SK-N-MC (cell line): ENCODE measurements at regions not wholly inside any gene's neighbourhood (a gene's known extent, or its start where the extent isn't known, plus 50 kb on each side); places are given as distances from the start of the nearest gene placed in this dataset.

Experiments used
- EZH2 ChIP-seq: fragments of 200-600 bp; sonication (generic); IDR thresholded peaks from one replicate; pipeline ENCODE4 v1.6.1; 2017; ENCODE audit warnings: antibody characterized with exemption
- FOXP2 ChIP-seq: optimal IDR thresholded peaks from 2 replicates; pipeline ENCODE3; 2011; ENCODE audit warnings: mild to moderate bottlenecking, moderate library complexity; ENCODE audit not compliant: insufficient read depth; ENCODE audit errors: extremely low read length, control extremely low read depth
- POLR2AphosphoS5 ChIP-seq: IDR thresholded peaks from 2 replicates; pipeline ENCODE4 v1.6.1; 2012; ENCODE audit warnings: mild to moderate bottlenecking, low read depth, low read length, borderline replicate concordance

DNA sequence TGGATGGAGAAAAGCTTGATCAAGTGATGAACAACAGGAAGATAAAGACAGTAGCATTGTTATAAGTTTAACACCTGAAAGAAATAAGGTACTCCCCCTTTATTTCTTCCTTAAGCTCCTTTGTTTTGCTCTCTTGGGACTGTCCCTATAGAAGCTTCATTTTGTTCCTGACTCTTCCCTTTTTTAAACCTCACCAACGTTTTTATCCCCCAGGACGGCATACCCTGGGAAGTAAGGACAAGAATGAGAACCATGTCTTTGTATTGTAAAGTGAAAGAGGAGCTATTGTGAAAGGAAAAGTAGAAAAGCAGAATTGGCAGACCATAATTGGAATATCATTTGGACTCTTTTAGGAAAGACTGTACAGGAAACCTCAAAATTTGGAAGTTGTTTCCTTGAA, 1368.6 kb upstream of the C9orf72 start:
- TF ChIP-seq POLR2AphosphoS5 (no peak), EZH2 (no peak), FOXP2 (no peak)
